K562 (cell line): ENCODE measurements at regions not wholly inside any gene's neighbourhood (a gene's known extent, or its start where the extent isn't known, plus 50 kb on each side); places are given as distances from the start of the nearest gene placed in this dataset.

Experiments
- ATAC-seq: fragments of 200-7000 bp; cut with Tn5 transposase; 3 replicates; pipeline ENCODE4 v1.9.1; 2020; ENCODE audit warnings: moderate library complexity
- BruUV-seq: library from RNA; stranded (reverse); fragments of 400-500 nt; replicated peaks from 2 replicates; lab custom pipeline; 2021; lab: Mats Ljungman, UMichigan
- CTCF ChIA-PET: fragments of 300-600 bp; formaldehyde crosslinking; extraction: SDS; loops from one replicate; lab custom pipeline; 2021; ENCODE audit warnings: low intra/inter-chr PET ratio; lab: Yijun Ruan, JAX
- POLR2A ChIA-PET: fragments of 300-600, 350-650 bp; sonication (Branson Sonifier 250); formaldehyde crosslinking; extraction: SDS; loops from one replicate; lab custom pipeline; 2021; ENCODE audit warnings: antibody characterized with exemption, inconsistent platforms; lab: Yijun Ruan, JAX
- DNase-seq, 4 experiments: peaks; one replicate each; pipeline versions ENCODE4 v3.0.0 to v3.0.0-alpha.2; 2011 to 2018; ENCODE audit warnings: low spot score in 3 of 4, mixed read lengths in 3 of 4; ENCODE audit errors: extremely low read depth in 1 of 4
- FAIRE-seq: peaks from 2 replicates; lab custom pipeline; 2011; peaks lifted over from hg19 to GRCh38; lab: Jason Lieb, UNC
- H2AFZ ChIP-seq: 2 replicates; pipeline ENCODE4 v1.6.0; 2011; ENCODE audit warnings: low read depth, low read length, control low read depth, inconsistent platforms
- H3K27ac ChIP-seq: fragments of 200-600 bp; 3 replicates; pipeline ENCODE4 v1.8.0; 2011; ENCODE audit warnings: low read depth, mild to moderate bottlenecking, control low read depth, inconsistent platforms, low read length, moderate library complexity, mixed read lengths; ENCODE audit errors: extremely low read depth
- H3K27me3 ChIP-seq, 2 experiments: fragments of 300-600 bp in 1 of 2; 2 replicates in 1 of 2; 3 replicates in 1 of 2; pipeline versions ENCODE4 v1.6.0 to v1.8.0; 2011; ENCODE audit warnings: inconsistent platforms in 2 of 2, low read length in 2 of 2, mild to moderate bottlenecking in 1 of 2, mixed read lengths in 1 of 2, moderate library complexity in 1 of 2; ENCODE audit not compliant: control insufficient read depth in 2 of 2, insufficient read depth in 2 of 2
- H3K36me3 ChIP-seq: fragments of 300-600 bp; 3 replicates; pipeline ENCODE4 v1.8.0; 2011; ENCODE audit warnings: mild to moderate bottlenecking, low read length, inconsistent platforms; ENCODE audit not compliant: control insufficient read depth, insufficient read depth
- H3K4me1 ChIP-seq, 2 experiments: fragments of 200-600 bp in 1 of 2; replicated peaks in 1 of 2; 2 replicates in 1 of 2; 3 replicates in 1 of 2; pipeline versions ENCODE4 v1.5.1 to v1.8.0; 2011; ENCODE audit warnings: inconsistent platforms in 2 of 2, low read length in 2 of 2, mild to moderate bottlenecking in 1 of 2, mixed read lengths in 1 of 2, moderate library complexity in 1 of 2; ENCODE audit not compliant: control insufficient read depth in 2 of 2, insufficient read depth in 2 of 2
- H3K4me2 ChIP-seq: 2 replicates; pipeline ENCODE4 v1.6.1; 2011; ENCODE audit warnings: low read length, control low read depth, inconsistent platforms, mixed read lengths; ENCODE audit not compliant: insufficient read depth
- H3K4me3 ChIP-seq: fragments of 200-600 bp; sonication (generic), shearing (Covaris generic); 2 replicates; pipeline ENCODE4 v1.5.1; 2016; ENCODE audit warnings: control low read depth, inconsistent platforms
- H3K79me2 ChIP-seq: fragments of 200-600 bp; 3 replicates; pipeline ENCODE4 v1.8.0; 2011; ENCODE audit warnings: low read length, inconsistent platforms; ENCODE audit not compliant: control insufficient read depth, insufficient read depth
- H3K9ac ChIP-seq, 2 experiments: 2 replicates each; pipeline versions ENCODE4 v1.6.0 to v1.6.1; 2011; ENCODE audit warnings: low read depth in 2 of 2, low read length in 2 of 2, control low read depth in 1 of 2, inconsistent platforms in 1 of 2, mild to moderate bottlenecking in 1 of 2, mixed read lengths in 1 of 2; ENCODE audit not compliant: insufficient read depth in 1 of 2
- H3K9me1 ChIP-seq: one replicate; pipeline ENCODE4 v1.6.0; 2011; ENCODE audit warnings: inconsistent platforms, mild to moderate bottlenecking, low read length, moderate library complexity; ENCODE audit not compliant: control insufficient read depth, insufficient read depth
- H3K9me3 ChIP-seq: replicated peaks from 2 replicates; pipeline ENCODE4 v1.5.1; 2011; ENCODE audit warnings: low read depth, low read length, inconsistent platforms; ENCODE audit not compliant: control insufficient read depth, insufficient read depth
- H4K20me1 ChIP-seq: replicated peaks from 2 replicates; pipeline ENCODE4 v1.6.1; 2011; ENCODE audit warnings: low read length, inconsistent platforms, mixed read lengths; ENCODE audit not compliant: control insufficient read depth, insufficient read depth
- BRD4 ChIP-seq: fragments of 200-600 bp; sonication (generic); IDR thresholded peaks from 2 replicates; pipeline ENCODE4 v1.6.1; 2017; ENCODE audit warnings: inconsistent platforms
- C11orf30 ChIP-seq: fragments of 450-650 bp; IDR thresholded peaks from 2 replicates; pipeline ENCODE4 v1.6.1; 2016; ENCODE audit warnings: low read depth, mild to moderate bottlenecking
- DNMT1 ChIP-seq: fragments of 450-650 bp; IDR thresholded peaks from 2 replicates; pipeline ENCODE4 v1.6.1; 2016; ENCODE audit warnings: antibody characterized with exemption, mild to moderate bottlenecking
- FOSL1 ChIP-seq: fragments of 200-800 bp; sonication (Bioruptor generic); conservative IDR thresholded peaks from 2 replicates; pipeline ENCODE4 v1.6.1; 2016; ENCODE audit warnings: missing genetic modification characterization, missing compliant biosample characterization
- FOXJ3 ChIP-seq: sonication (generic); formaldehyde crosslinking; IDR thresholded peaks from 2 replicates; pipeline ENCODE4 v1.4.0; 2020; ENCODE audit warnings: mild to moderate bottlenecking, missing genetic modification reagents
- LEF1 ChIP-seq: fragments of 450-650 bp; IDR thresholded peaks from 2 replicates; pipeline ENCODE4 v1.6.1; 2016; ENCODE audit warnings: mild to moderate bottlenecking
- MAFK ChIP-seq: IDR thresholded peaks from 2 replicates; pipeline ENCODE4 v1.6.1; 2011; ENCODE audit warnings: low read length, improper control_type of control experiment
- MEF2A ChIP-seq: IDR thresholded peaks from 2 replicates; pipeline ENCODE4 v1.6.1; 2011; ENCODE audit warnings: low read depth, mild to moderate bottlenecking, low read length, moderate library complexity; ENCODE audit not compliant: control insufficient read depth
- MTA3 ChIP-seq: fragments of 450-650 bp; formaldehyde crosslinking; IDR thresholded peaks from 2 replicates; pipeline ENCODE4 v1.6.1; 2017; ENCODE audit warnings: mild to moderate bottlenecking, borderline replicate concordance
- NCOR1 ChIP-seq: fragments of 450-650 bp; IDR thresholded peaks from 2 replicates; pipeline ENCODE4 v1.6.1; 2016; ENCODE audit warnings: mild to moderate bottlenecking, moderate library complexity
- SLC30A9 ChIP-seq: fragments of 250-450 bp; sonication (Bioruptor Pico); IDR thresholded peaks from 2 replicates; pipeline ENCODE4 v1.8.0; 2022; ENCODE audit warnings: mild to moderate bottlenecking, moderate library complexity
- STAT5A ChIP-seq: IDR thresholded peaks from 2 replicates; pipeline ENCODE4 v1.6.1; 2012; ENCODE audit warnings: low read length, inconsistent platforms, borderline replicate concordance
- TAF7 ChIP-seq: fragments of 450-650 bp; IDR thresholded peaks from 2 replicates; pipeline ENCODE4 v1.6.1; 2016; ENCODE audit warnings: missing genetic modification characterization, missing compliant biosample characterization
- U2AF2 ChIP-seq: fragments of 200-400 bp; formaldehyde crosslinking; optimal IDR thresholded peaks from 2 replicates; pipeline ENCODE3; 2017; ENCODE audit warnings: low read depth, mild to moderate bottlenecking, low read length
- ZNF121 ChIP-seq: sonication (generic); formaldehyde crosslinking; conservative IDR thresholded peaks from 2 replicates; pipeline ENCODE4 v1.8.0; 2022; ENCODE audit warnings: missing genetic modification reagents
- ZNF384 ChIP-seq: IDR thresholded peaks from 2 replicates; pipeline ENCODE4 v1.6.1; 2012; ENCODE audit warnings: low read depth, low read length, improper control_type of control experiment
- WGBS: fragments of 100-300 bp; shearing (Covaris generic); methylation state at CpG from one replicate; pipeline ENCODE4 v1.1.6; 2016; ENCODE audit warnings: low coverage, mixed read lengths; ENCODE audit not compliant: insufficient coverage; ENCODE audit errors: missing lambda C conversion rate; 5-methylcytosine and 5-hydroxymethylcytosine counted together
- in situ Hi-C: fragments of 300-500 bp; cut with MboI; formaldehyde crosslinking; loops from 4 replicates; pipeline ENCODE4 v1.15.0; 2018; ENCODE audit warnings: inconsistent platforms, mixed read lengths
- intact Hi-C: fragments of 100-400 bp; cut with micrococcal nuclease; formaldehyde crosslinking; loops from 2 replicates; pipeline ENCODE4 v1.14.2; 2022
- TF ChIP-seq, protein P1 (sequence below): sonication (generic); formaldehyde crosslinking; IDR thresholded peaks from 2 replicates; pipeline ENCODE4 v1.8.1; 2022; ENCODE audit warnings: missing genetic modification reagents

DNA sequence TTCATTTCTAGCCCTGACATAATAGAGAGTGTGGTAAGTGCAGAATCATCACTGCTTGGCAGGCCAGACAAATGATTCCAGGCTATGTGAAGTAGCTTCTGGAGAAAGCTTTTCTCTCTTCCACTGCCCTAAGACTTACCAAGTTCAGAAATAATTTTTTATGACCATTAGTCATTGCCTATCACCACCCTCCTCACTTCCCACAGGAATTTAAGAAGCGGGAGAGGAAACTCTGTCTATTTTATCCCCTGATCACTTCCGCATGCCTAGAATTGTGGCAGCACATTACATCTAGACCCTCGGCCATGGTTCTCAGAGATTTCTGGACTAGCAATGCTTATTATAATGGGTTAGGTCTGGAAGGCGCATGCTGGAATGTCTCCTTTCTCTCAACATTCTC is 397.8 kb upstream of the NR2F2 start:
- 96% methylated on average over 4 of the region's 4 CpGs for WGBS
- no peaks in the 10 kb centered on the region for H3K79me2 ChIP-seq
- in situ Hi-C loops (no loop called here), intact Hi-C loops (no loop called here)
- H3K9me1 ChIP-seq = no peaks in the 10 kb centered on the region
- no peak overlapping the region for H3K4me3 ChIP-seq
- H4K20me1 ChIP-seq = no peaks in the 10 kb centered on the region
- DNase-seq (no peak), ATAC-seq (no peak), FAIRE-seq (no peak)
- BruUV-seq = no TSS peak
- no peak for TF ChIP-seq NCOR1
- TF ChIP-seq FOSL1 (tag) = peak; percentile 46
- no peak for TF ChIP-seq ZNF384
- CTCF ChIA-PET = no interaction called here
- H3K9me3 ChIP-seq = 0 out of 2 replicates have a peak, but pooled peaks cover 2% of the 10 kb centered on the region
- H3K27me3 ChIP-seq = no peaks in the 10 kb centered on the region
- no peak overlapping the region for H2AFZ ChIP-seq
- POLR2A ChIA-PET = no interaction called here
- H3K9ac ChIP-seq = no peak overlapping the region
- no peak overlapping the region for H3K4me2 ChIP-seq
- no peaks in the 10 kb centered on the region for H3K36me3 ChIP-seq
- no peak overlapping the region for H3K27ac ChIP-seq
- peaks cover 0 to 42% of the 10 kb centered on the region in 2 experiments; a peak in 4 of 5 replicates for H3K4me1 ChIP-seq

DNA sequence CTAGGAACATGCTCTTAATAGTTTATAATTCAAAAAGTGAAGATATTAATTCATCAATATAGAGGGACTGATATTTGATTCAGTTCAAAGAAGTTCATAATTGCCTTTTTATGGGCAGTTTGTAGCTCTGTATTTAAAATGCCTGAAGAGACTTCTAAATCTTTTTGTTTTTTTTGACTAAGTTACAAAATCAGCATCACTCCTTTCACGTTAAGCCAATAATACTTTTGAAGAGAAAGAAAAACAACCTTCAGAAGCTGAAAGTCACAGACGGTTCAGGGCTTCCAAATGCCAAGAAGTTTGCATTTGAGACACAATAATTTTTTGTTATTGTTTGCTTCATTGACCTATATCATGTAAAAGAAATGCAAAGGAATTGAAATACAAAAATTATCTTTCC is 394.6 kb upstream of the NR2F2 start:
- Histone ChIP-seq H3K27me3 (no peaks in the 10 kb centered on the region), H3K9me1 (no peaks in the 10 kb centered on the region), H3K4me2 (no peak overlapping the region), H2AFZ (no peak overlapping the region), H3K4me1 (peaks cover 0 to 16% of the 10 kb centered on the region in 2 experiments; a peak in 4 of 5 replicates), H3K4me3 (no peak overlapping the region), H3K79me2 (no peaks in the 10 kb centered on the region), H3K27ac (no peak overlapping the region), H3K9ac (no peak overlapping the region), H3K9me3 (0 out of 2 replicates have a peak, but pooled peaks cover 2% of the 10 kb centered on the region), H4K20me1 (no peaks in the 10 kb centered on the region), H3K36me3 (no peaks in the 10 kb centered on the region)
- in situ Hi-C loops = no loop called here
- DNase-seq (no peak), FAIRE-seq (no peak), ATAC-seq (no peak)
- TF ChIP-seq U2AF2 = no peak
- TF ChIP-seq BRD4 = no peak
- TF ChIP-seq STAT5A = no peak
- TF ChIP-seq MTA3 = no peak
- no peak for TF ChIP-seq C11orf30
- TF ChIP-seq, protein P1, sequence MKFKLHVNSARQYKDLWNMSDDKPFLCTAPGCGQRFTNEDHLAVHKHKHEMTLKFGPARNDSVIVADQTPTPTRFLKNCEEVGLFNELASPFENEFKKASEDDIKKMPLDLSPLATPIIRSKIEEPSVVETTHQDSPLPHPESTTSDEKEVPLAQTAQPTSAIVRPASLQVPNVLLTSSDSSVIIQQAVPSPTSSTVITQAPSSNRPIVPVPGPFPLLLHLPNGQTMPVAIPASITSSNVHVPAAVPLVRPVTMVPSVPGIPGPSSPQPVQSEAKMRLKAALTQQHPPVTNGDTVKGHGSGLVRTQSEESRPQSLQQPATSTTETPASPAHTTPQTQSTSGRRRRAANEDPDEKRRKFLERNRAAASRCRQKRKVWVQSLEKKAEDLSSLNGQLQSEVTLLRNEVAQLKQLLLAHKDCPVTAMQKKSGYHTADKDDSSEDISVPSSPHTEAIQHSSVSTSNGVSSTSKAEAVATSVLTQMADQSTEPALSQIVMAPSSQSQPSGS (CRISPR knock-in tag) = no peak
- no peak for TF ChIP-seq DNMT1
- no peak for TF ChIP-seq FOXJ3 (CRISPR knock-in tag)
- TF ChIP-seq LEF1 = no peak
- no peak for TF ChIP-seq MEF2A
- TF ChIP-seq SLC30A9 (CRISPR knock-in tag) = no peak
- TF ChIP-seq TAF7 (tag) = no peak
- no peak for TF ChIP-seq MAFK
- no peak for TF ChIP-seq ZNF121 (CRISPR knock-in tag)
- CTCF ChIA-PET = no interaction called here
- 53% methylated on average over 2 of the region's 2 CpGs for WGBS
- POLR2A ChIA-PET = interaction anchor here (1.7 kb wide), 1 partner anchor 9 kb away, joined by 5 read pairs; no protein-coding TSS in a partner anchor
- intact Hi-C loops = no loop called here
- no TSS peak for BruUV-seq
